ENCODE measurements at regions not wholly inside any gene's neighbourhood (a gene's known extent, or its start where the extent isn't known, plus 50 kb on each side); places are given as distances from the start of the nearest gene placed in this dataset.

GRCh38 chr19:28933039-28933438 lies 279.9 kb downstream of the UQCRFS1 start:
- no TSS peak for BruUV-seq (replicated peaks)
- CTCF ChIA-PET, result interaction anchor here (0.7 kb wide), 1 partner anchor 526 kb away, joined by 3 read pairs; no protein-coding TSS in a partner anchor
- Mint-ChIP-seq H3K4me3 (ENCODE audit: unreplicated experiment) (no peak overlapping the region), H3K36me3 (ENCODE audit: insufficient read depth, unreplicated experiment) (no peaks in the 10 kb centered on the region), H3K4me1 (ENCODE audit: insufficient read depth, unreplicated experiment) (no peaks in the 10 kb centered on the region), H3K27me3 (ENCODE audit: insufficient read depth, unreplicated experiment) (no peaks in the 10 kb centered on the region), H3K27ac (ENCODE audit: low read depth, unreplicated experiment) (no peak overlapping the region), H3K9me3 (ENCODE audit: unreplicated experiment) (peaks cover 45% of the 10 kb centered on the region)
- no peak for DNase-seq (ENCODE audit: unreplicated experiment)
- TF ChIP-seq CTCF (IDR thresholded peaks at IDR 0.05; ENCODE audit: unreplicated experiment), result no peak
- intact Hi-C loops (cut with micrococcal nuclease), result no loop called here
- POLR2A ChIA-PET, result interaction anchor here (0.7 kb wide), 1 partner anchor 373 kb away, joined by 3 read pairs; no protein-coding TSS in a partner anchor

- BruUV-seq (replicated peaks), result no TSS peak
- H3K9me3 Mint-ChIP-seq (ENCODE audit: unreplicated experiment), result peaks cover 50% of the 10 kb centered on the region
- no peaks in the 10 kb centered on the region for H3K4me1 Mint-ChIP-seq (ENCODE audit: insufficient read depth, unreplicated experiment)
- H3K27me3 Mint-ChIP-seq (ENCODE audit: insufficient read depth, unreplicated experiment), result no peaks in the 10 kb centered on the region
- H3K27ac Mint-ChIP-seq (ENCODE audit: low read depth, unreplicated experiment), result no peak overlapping the region
- no peak overlapping the region for H3K4me3 Mint-ChIP-seq (ENCODE audit: unreplicated experiment)
- CTCF ChIA-PET, result no interaction called here
- no peak for TF ChIP-seq CTCF (IDR thresholded peaks at IDR 0.05; ENCODE audit: unreplicated experiment)
- intact Hi-C loops (cut with micrococcal nuclease), result no loop called here
- POLR2A ChIA-PET, result no interaction called here
- DNase-seq (ENCODE audit: unreplicated experiment), result no peak
- H3K36me3 Mint-ChIP-seq (ENCODE audit: insufficient read depth, unreplicated experiment), result no peaks in the 10 kb centered on the region
These were observed 280.5 kb downstream of the UQCRFS1 start for GRCh38 chr19:28932446-28932845.

- H3K4me1 Mint-ChIP-seq (ENCODE audit: insufficient read depth, unreplicated experiment), result no peaks in the 10 kb centered on the region
- H3K9me3 Mint-ChIP-seq (ENCODE audit: unreplicated experiment), result peaks cover 56% of the 10 kb centered on the region
- no peaks in the 10 kb centered on the region for H3K27me3 Mint-ChIP-seq (ENCODE audit: insufficient read depth, unreplicated experiment)
- DNase-seq (ENCODE audit: unreplicated experiment), result no peak
- no peak overlapping the region for H3K4me3 Mint-ChIP-seq (ENCODE audit: unreplicated experiment)
- TF ChIP-seq CTCF (IDR thresholded peaks at IDR 0.05; ENCODE audit: unreplicated experiment), result no peak
- no peaks in the 10 kb centered on the region for H3K36me3 Mint-ChIP-seq (ENCODE audit: insufficient read depth, unreplicated experiment)
- ChIA-PET POLR2A (no interaction called here), CTCF (no interaction called here)
- intact Hi-C loops (cut with micrococcal nuclease), result no loop called here
- no peak overlapping the region for H3K27ac Mint-ChIP-seq (ENCODE audit: low read depth, unreplicated experiment)
- no TSS peak for BruUV-seq (replicated peaks)
These were observed 283.9 kb downstream of the UQCRFS1 start for GRCh38 chr19:28929006-28929405.

GRCh38 chr19:28927456-28927855 lies 285.5 kb downstream of the UQCRFS1 start:
- Mint-ChIP-seq H3K4me3 (ENCODE audit: unreplicated experiment) (no peak overlapping the region), H3K27me3 (ENCODE audit: insufficient read depth, unreplicated experiment) (no peaks in the 10 kb centered on the region), H3K4me1 (ENCODE audit: insufficient read depth, unreplicated experiment) (no peaks in the 10 kb centered on the region), H3K9me3 (ENCODE audit: unreplicated experiment) (peaks cover 65% of the 10 kb centered on the region), H3K36me3 (ENCODE audit: insufficient read depth, unreplicated experiment) (no peaks in the 10 kb centered on the region), H3K27ac (ENCODE audit: low read depth, unreplicated experiment) (no peak overlapping the region)
- no peak for DNase-seq (ENCODE audit: unreplicated experiment)
- intact Hi-C loops (cut with micrococcal nuclease), result no loop called here
- ChIA-PET CTCF (interaction anchor here (0.6 kb wide), 1 partner anchor 333 kb away, joined by 3 read pairs; no protein-coding TSS in a partner anchor), POLR2A (no interaction called here)
- BruUV-seq (replicated peaks), result no TSS peak
- TF ChIP-seq CTCF (IDR thresholded peaks at IDR 0.05; ENCODE audit: unreplicated experiment), result no peak
